H9 (cell line): ENCODE measurements at regions not wholly inside any gene's neighbourhood (a gene's known extent, or its start where the extent isn't known, plus 50 kb on each side); places are given as distances from the start of the nearest gene placed in this dataset.

Experiments
- DNase-seq: peaks from one replicate; pipeline ENCODE4 v3.0.0-alpha.2; 2017
- H2AFZ ChIP-seq: one replicate; pipeline ENCODE4 v1.6.1; 2013; ENCODE audit warnings: mild to moderate bottlenecking, low read length, control low read depth, moderate library complexity
- H2AK5ac ChIP-seq: 2 replicates; pipeline ENCODE4 v1.6.1; 2013; ENCODE audit warnings: low read length, control low read depth, mixed read lengths; ENCODE audit not compliant: insufficient read length
- H2BK120ac ChIP-seq: one replicate; pipeline ENCODE4 v1.6.1; 2013; ENCODE audit warnings: low read depth, mild to moderate bottlenecking, low read length, control low read depth, inconsistent platforms; ENCODE audit not compliant: poor library complexity, severe bottlenecking
- H2BK12ac ChIP-seq: 2 replicates; pipeline ENCODE4 v1.6.1; 2013; ENCODE audit warnings: low read length, control low read depth, mixed read lengths, low read depth; ENCODE audit not compliant: insufficient read length
- H2BK15ac ChIP-seq: 2 replicates; pipeline ENCODE4 v1.6.1; 2013; ENCODE audit warnings: low read depth, low read length, control low read depth
- H2BK20ac ChIP-seq: one replicate; pipeline ENCODE4 v1.6.1; 2013; ENCODE audit warnings: low read depth, mild to moderate bottlenecking, low read length, control low read depth, inconsistent platforms; ENCODE audit not compliant: poor library complexity, severe bottlenecking
- H2BK5ac ChIP-seq: 2 replicates; pipeline ENCODE4 v1.6.1; 2013; ENCODE audit warnings: low read length, control low read depth, mixed read lengths; ENCODE audit not compliant: insufficient read length
- H3K14ac ChIP-seq: 2 replicates; pipeline ENCODE4 v1.6.1; 2013; ENCODE audit warnings: low read length, control low read depth; ENCODE audit not compliant: insufficient read depth
- H3K18ac ChIP-seq: 2 replicates; pipeline ENCODE4 v1.6.1; 2013; ENCODE audit warnings: low read depth, mild to moderate bottlenecking, mixed read lengths, low read length, control low read depth; ENCODE audit not compliant: insufficient read length
- H3K23ac ChIP-seq: 2 replicates; pipeline ENCODE4 v1.6.1; 2013; ENCODE audit warnings: low read length, control low read depth, mixed read lengths, low read depth; ENCODE audit not compliant: insufficient read length
- H3K23me2 ChIP-seq: 2 replicates; pipeline ENCODE4 v1.6.1; 2013; ENCODE audit warnings: low read depth, mild to moderate bottlenecking, mixed read lengths, low read length, control low read depth; ENCODE audit not compliant: insufficient read length, poor library complexity, severe bottlenecking
- H3K27ac ChIP-seq: 2 replicates; pipeline ENCODE4 v1.5.1; 2013; ENCODE audit warnings: low read length, control low read depth, mixed read lengths, low read depth; ENCODE audit not compliant: insufficient read length
- H3K27me3 ChIP-seq: 2 replicates; pipeline ENCODE4 v1.6.1; 2013; ENCODE audit warnings: low read length, control low read depth, inconsistent platforms; ENCODE audit not compliant: insufficient read depth
- H3K4ac ChIP-seq: 2 replicates; pipeline ENCODE4 v1.6.1; 2013; ENCODE audit warnings: low read depth, mild to moderate bottlenecking, control low read depth, inconsistent platforms, low read length, moderate library complexity
- H3K4me1 ChIP-seq: 2 replicates; pipeline ENCODE4 v1.6.1; 2013; ENCODE audit warnings: low read length, control low read depth, inconsistent platforms; ENCODE audit not compliant: insufficient read depth
- H3K4me2 ChIP-seq: 2 replicates; pipeline ENCODE4 v1.6.1; 2013; ENCODE audit warnings: low read length, control low read depth, mixed read lengths; ENCODE audit not compliant: insufficient read length, insufficient read depth
- H3K56ac ChIP-seq: 2 replicates; pipeline ENCODE4 v1.6.1; 2013; ENCODE audit warnings: low read depth, mild to moderate bottlenecking, mixed read lengths, low read length, control low read depth; ENCODE audit not compliant: insufficient read length
- H3K79me1 ChIP-seq: 2 replicates; pipeline ENCODE4 v1.6.1; 2013; ENCODE audit warnings: low read depth, mild to moderate bottlenecking, moderate library complexity, low read length, control low read depth, inconsistent platforms; ENCODE audit not compliant: insufficient read depth, poor library complexity, severe bottlenecking
- H3K79me2 ChIP-seq: 2 replicates; pipeline ENCODE4 v1.6.1; 2013; ENCODE audit warnings: low read length, control low read depth, inconsistent platforms; ENCODE audit not compliant: insufficient read depth
- H3K9ac ChIP-seq: 2 replicates; pipeline ENCODE4 v1.6.1; 2013; ENCODE audit warnings: low read length, control low read depth, mixed read lengths; ENCODE audit not compliant: insufficient read length; ENCODE audit errors: extremely low read depth
- H3K9me3 ChIP-seq: one replicate; pipeline ENCODE4 v1.6.1; 2013; ENCODE audit warnings: low read depth, low read length, inconsistent platforms; ENCODE audit not compliant: control insufficient read depth
- H3T11ph ChIP-seq: one replicate; pipeline ENCODE4 v1.6.1; 2013; ENCODE audit warnings: mild to moderate bottlenecking, low read length, control low read depth, inconsistent platforms
- H4K20me1 ChIP-seq: one replicate; pipeline ENCODE4 v1.6.1; 2013; ENCODE audit not compliant: control insufficient read depth, insufficient read length, insufficient read depth
- H4K5ac ChIP-seq: 2 replicates; pipeline ENCODE4 v1.6.1; 2013; ENCODE audit warnings: low read depth, mild to moderate bottlenecking, mixed read lengths, low read length, control low read depth; ENCODE audit not compliant: insufficient read length
- H4K8ac ChIP-seq: replicated peaks from 2 replicates; pipeline ENCODE4 v1.6.1; 2013; ENCODE audit warnings: low read length, control low read depth, mixed read lengths, low read depth; ENCODE audit not compliant: insufficient read length
- H4K91ac ChIP-seq: 2 replicates; pipeline ENCODE4 v1.6.1; 2013; ENCODE audit warnings: low read depth, mild to moderate bottlenecking, moderate library complexity, mixed read lengths, low read length, control low read depth; ENCODE audit not compliant: insufficient read length
- H3K27ac Mint-ChIP-seq, 3 experiments: 2 replicates in 2 of 3; 3 replicates in 1 of 3; pipeline ENCODE4 v1.8.0; 2020 to 2021; ENCODE audit warnings: mixed read lengths in 3 of 3, mild to moderate bottlenecking in 1 of 3, moderate library complexity in 1 of 3
- H3K27me3 Mint-ChIP-seq: 2 replicates; pipeline ENCODE4 v1.8.0; 2021; ENCODE audit warnings: low read depth, mild to moderate bottlenecking, moderate library complexity, mixed read lengths
- H3K36me3 Mint-ChIP-seq, 3 experiments: 2 replicates in 2 of 3; 3 replicates in 1 of 3; pipeline ENCODE4 v1.8.0; 2020 to 2021; ENCODE audit warnings: low read depth in 3 of 3, mixed read lengths in 3 of 3; ENCODE audit not compliant: insufficient read depth in 1 of 3
- H3K4me1 Mint-ChIP-seq, 2 experiments: 2 replicates each; pipeline ENCODE4 v1.8.0; 2020; ENCODE audit warnings: mixed read lengths in 2 of 2
- H3K4me3 Mint-ChIP-seq, 2 experiments: 2 replicates in 1 of 2; 3 replicates in 1 of 2; pipeline ENCODE4 v1.8.0; 2020 to 2021; ENCODE audit warnings: mild to moderate bottlenecking in 2 of 2, mixed read lengths in 2 of 2, moderate library complexity in 1 of 2
- H3K9me3 Mint-ChIP-seq, 2 experiments: 2 replicates in 1 of 2; 3 replicates in 1 of 2; pipeline ENCODE4 v1.8.0; 2020; ENCODE audit warnings: mild to moderate bottlenecking in 2 of 2, mixed read lengths in 2 of 2, moderate library complexity in 1 of 2
- WGBS: extraction: QIAGEN DNeasy Blood & Tissue Kit; methylation state at CpG from one replicate; pipeline ENCODE4 v1.1.7; 2013; ENCODE audit warnings: missing lambda C conversion rate, low lambda C conversion rate, mixed read lengths; ENCODE audit not compliant: insufficient read length; ENCODE audit errors: extremely low coverage; 5-methylcytosine and 5-hydroxymethylcytosine counted together
- TF ChIP-seq, protein P1 (sequence below): fragments of 200-600 bp; sonication (generic); conservative IDR thresholded peaks from 3 replicates; pipeline ENCODE4 v1.8.0; 2021; ENCODE audit warnings: antibody characterized with exemption, mild to moderate bottlenecking

DNA sequence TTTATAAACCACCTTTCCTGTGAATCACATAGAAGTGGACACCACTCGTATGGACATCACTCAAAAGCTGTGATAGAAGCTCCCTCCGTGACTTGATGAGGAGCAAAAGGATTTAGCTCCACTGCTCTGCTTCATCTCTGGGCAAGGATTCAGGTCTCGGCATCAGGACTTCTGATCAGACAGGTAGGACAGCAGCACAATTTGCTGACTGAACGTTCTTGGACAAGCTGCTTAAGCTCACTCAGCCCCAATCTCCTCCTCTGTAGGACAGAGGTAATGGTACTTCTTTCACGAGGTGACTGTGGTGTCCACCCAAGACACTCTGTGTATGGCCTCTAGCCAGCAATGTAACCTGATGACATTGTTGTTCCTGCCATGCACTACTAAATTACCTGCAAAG, 122.6 kb upstream of the AJAP1 start:
- Histone ChIP-seq H2AFZ (no peak overlapping the region), H4K5ac (no peak overlapping the region), H3K14ac (no peak overlapping the region), H4K20me1 (peaks cover 3% of the 10 kb centered on the region), H3K9me3 (no peaks in the 10 kb centered on the region), H3K23ac (no peak overlapping the region), H3K18ac (no peak overlapping the region), H3K27ac (no peak overlapping the region), H2BK15ac (no peak overlapping the region), H2BK12ac (no peak overlapping the region), H3K23me2 (no peaks in the 10 kb centered on the region), H2AK5ac (no peak overlapping the region), H3K4me1 (no peaks in the 10 kb centered on the region), H3K9ac (no peak overlapping the region), H3K79me1 (no peaks in the 10 kb centered on the region), H3K4ac (no peak overlapping the region), H3T11ph (no peak overlapping the region), H3K79me2 (no peaks in the 10 kb centered on the region), H3K27me3 (no peaks in the 10 kb centered on the region), H2BK120ac (no peak overlapping the region), H3K56ac (no peak overlapping the region), H4K91ac (no peak overlapping the region), H2BK20ac (no peak overlapping the region), H4K8ac (no peak overlapping the region), H2BK5ac (no peak overlapping the region), H3K4me2 (no peak overlapping the region)
- H3K27me3 Mint-ChIP-seq = peaks cover 20% of the 10 kb centered on the region
- no CpG with 5 or more reads among the region's 5 CpGs for WGBS
- TF ChIP-seq, protein P1, sequence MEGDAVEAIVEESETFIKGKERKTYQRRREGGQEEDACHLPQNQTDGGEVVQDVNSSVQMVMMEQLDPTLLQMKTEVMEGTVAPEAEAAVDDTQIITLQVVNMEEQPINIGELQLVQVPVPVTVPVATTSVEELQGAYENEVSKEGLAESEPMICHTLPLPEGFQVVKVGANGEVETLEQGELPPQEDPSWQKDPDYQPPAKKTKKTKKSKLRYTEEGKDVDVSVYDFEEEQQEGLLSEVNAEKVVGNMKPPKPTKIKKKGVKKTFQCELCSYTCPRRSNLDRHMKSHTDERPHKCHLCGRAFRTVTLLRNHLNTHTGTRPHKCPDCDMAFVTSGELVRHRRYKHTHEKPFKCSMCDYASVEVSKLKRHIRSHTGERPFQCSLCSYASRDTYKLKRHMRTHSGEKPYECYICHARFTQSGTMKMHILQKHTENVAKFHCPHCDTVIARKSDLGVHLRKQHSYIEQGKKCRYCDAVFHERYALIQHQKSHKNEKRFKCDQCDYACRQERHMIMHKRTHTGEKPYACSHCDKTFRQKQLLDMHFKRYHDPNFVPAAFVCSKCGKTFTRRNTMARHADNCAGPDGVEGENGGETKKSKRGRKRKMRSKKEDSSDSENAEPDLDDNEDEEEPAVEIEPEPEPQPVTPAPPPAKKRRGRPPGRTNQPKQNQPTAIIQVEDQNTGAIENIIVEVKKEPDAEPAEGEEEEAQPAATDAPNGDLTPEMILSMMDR = no peak
- no peaks in the 10 kb centered on the region for H3K36me3 Mint-ChIP-seq
- peaks cover 9 to 11% of the 10 kb centered on the region in 2 experiments for H3K4me1 Mint-ChIP-seq
- H3K4me3 Mint-ChIP-seq = no peak overlapping the region
- H3K9me3 Mint-ChIP-seq = peaks cover 13% of the 10 kb centered on the region in 2 experiments
- H3K27ac Mint-ChIP-seq = no peak overlapping the region
- no peak for DNase-seq
